ENCODE measurements at regions not wholly inside any gene's neighbourhood (a gene's known extent, or its start where the extent isn't known, plus 50 kb on each side); places are given as distances from the start of the nearest gene placed in this dataset.

GRCh38 chr1:112110031-112110430 lies 120.6 kb upstream of the KCND3 start:
- no peak overlapping the region for H3K4me3 ChIP-seq (ENCODE audit: low read length, poor library complexity, severe bottlenecking)
- no peaks in the 10 kb centered on the region for H3K36me3 ChIP-seq (ENCODE audit: insufficient read depth, low read length)
- H3K79me2 ChIP-seq (ENCODE audit: insufficient read depth, low read length) = no peaks in the 10 kb centered on the region
- TF ChIP-seq EZH2phosphoT487 (IDR thresholded peaks at IDR 0.05; ENCODE audit: borderline replicate concordance) = no peak
- TF ChIP-seq CTCF (conservative IDR thresholded peaks at IDR 0.05; ENCODE audit: low read length) = no peak
- H3K27me3 ChIP-seq (ENCODE audit: insufficient read depth, low read length, poor library complexity, severe bottlenecking) = no peaks in the 10 kb centered on the region
- no peaks in the 10 kb centered on the region for H3K4me1 ChIP-seq (ENCODE audit: insufficient read depth, low read length, poor library complexity, severe bottlenecking)
- H3K4me2 ChIP-seq (ENCODE audit: low read depth, low read length, poor library complexity, severe bottlenecking) = no peak overlapping the region
- H3K9ac ChIP-seq (ENCODE audit: low read depth, low read length, poor library complexity, severe bottlenecking) = no peak overlapping the region
- no peaks in the 10 kb centered on the region for H3K9me2 ChIP-seq (replicated peaks; ENCODE audit: low read depth, low read length)
- no peaks in the 10 kb centered on the region for H3F3A ChIP-seq (ENCODE audit: low read depth)
- H3K9me3 ChIP-seq (ENCODE audit: insufficient read depth, low read depth, low read length) = no peaks in the 10 kb centered on the region
- H4K20me1 ChIP-seq (ENCODE audit: insufficient read depth, low read length, poor library complexity, severe bottlenecking) = no peaks in the 10 kb centered on the region
- H2AFZ ChIP-seq (ENCODE audit: low read length) = no peak overlapping the region

DNA sequence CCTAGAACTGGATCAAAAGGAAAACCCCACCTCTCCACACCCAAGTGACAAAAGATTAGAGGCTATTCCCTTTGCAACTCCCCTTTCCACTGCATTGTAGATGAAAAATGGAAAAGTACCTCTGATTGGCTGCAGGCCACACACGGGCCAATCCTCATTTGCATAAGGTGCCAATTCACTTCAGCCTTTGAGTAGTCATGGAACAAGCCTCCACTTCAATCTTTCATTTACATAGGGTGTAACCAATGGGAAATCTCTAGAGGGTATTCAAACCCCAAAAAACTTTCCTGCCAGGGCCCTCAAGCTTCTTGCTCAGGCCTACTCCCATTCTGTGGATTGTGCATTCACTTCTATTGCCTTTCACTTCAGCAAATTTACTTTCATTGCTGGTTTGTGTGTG lies 122.3 kb upstream of the KCND3 start:
- Histone ChIP-seq H3K9me3 (ENCODE audit: insufficient read depth, low read depth, low read length) (no peaks in the 10 kb centered on the region), H3K9me2 (replicated peaks; ENCODE audit: low read depth, low read length) (no peaks in the 10 kb centered on the region), H3K36me3 (ENCODE audit: insufficient read depth, low read length) (no peaks in the 10 kb centered on the region), H3K9ac (ENCODE audit: low read depth, low read length, poor library complexity, severe bottlenecking) (no peak overlapping the region), H3F3A (ENCODE audit: low read depth) (no peaks in the 10 kb centered on the region), H3K4me2 (ENCODE audit: low read depth, low read length, poor library complexity, severe bottlenecking) (no peak overlapping the region), H3K4me3 (ENCODE audit: low read length, poor library complexity, severe bottlenecking) (no peak overlapping the region), H3K4me1 (ENCODE audit: insufficient read depth, low read length, poor library complexity, severe bottlenecking) (no peaks in the 10 kb centered on the region), H2AFZ (ENCODE audit: low read length) (no peak overlapping the region), H3K79me2 (ENCODE audit: insufficient read depth, low read length) (no peaks in the 10 kb centered on the region), H3K27me3 (ENCODE audit: insufficient read depth, low read length, poor library complexity, severe bottlenecking) (no peaks in the 10 kb centered on the region), H4K20me1 (ENCODE audit: insufficient read depth, low read length, poor library complexity, severe bottlenecking) (no peaks in the 10 kb centered on the region)
- no peak for TF ChIP-seq CTCF (conservative IDR thresholded peaks at IDR 0.05; ENCODE audit: low read length)
- no peak for TF ChIP-seq EZH2phosphoT487 (IDR thresholded peaks at IDR 0.05; ENCODE audit: borderline replicate concordance)

DNA sequence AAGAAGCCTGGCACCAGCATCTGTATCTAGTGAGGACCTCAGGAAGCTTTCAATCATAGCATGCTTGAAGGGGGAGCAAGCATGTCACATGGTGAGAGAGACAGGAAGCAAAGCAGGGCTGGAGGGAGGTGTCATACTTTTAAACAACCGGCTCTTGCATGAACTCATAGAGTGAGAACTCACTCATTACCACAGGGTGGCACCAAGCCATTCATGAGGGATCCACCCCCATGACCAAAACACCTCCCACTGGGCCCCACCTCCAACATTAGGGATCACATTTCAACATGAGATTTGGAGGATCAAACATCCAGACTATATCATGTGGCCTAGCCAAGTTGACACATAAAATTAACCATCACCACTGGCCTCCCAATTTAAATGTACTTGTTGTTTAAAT lies 125.1 kb upstream of the KCND3 start:
- H3K9me3 ChIP-seq (ENCODE audit: insufficient read depth, low read depth, low read length) = no peaks in the 10 kb centered on the region
- no peaks in the 10 kb centered on the region for H3K36me3 ChIP-seq (ENCODE audit: insufficient read depth, low read length)
- no peak overlapping the region for H2AFZ ChIP-seq (ENCODE audit: low read length)
- no peaks in the 10 kb centered on the region for H3K9me2 ChIP-seq (replicated peaks; ENCODE audit: low read depth, low read length)
- no peak for TF ChIP-seq EZH2phosphoT487 (IDR thresholded peaks at IDR 0.05; ENCODE audit: borderline replicate concordance)
- no peak for TF ChIP-seq CTCF (conservative IDR thresholded peaks at IDR 0.05; ENCODE audit: low read length)
- no peaks in the 10 kb centered on the region for H3F3A ChIP-seq (ENCODE audit: low read depth)
- no peaks in the 10 kb centered on the region for H4K20me1 ChIP-seq (ENCODE audit: insufficient read depth, low read length, poor library complexity, severe bottlenecking)
- H3K4me2 ChIP-seq (ENCODE audit: low read depth, low read length, poor library complexity, severe bottlenecking) = no peak overlapping the region
- H3K79me2 ChIP-seq (ENCODE audit: insufficient read depth, low read length) = no peaks in the 10 kb centered on the region
- no peaks in the 10 kb centered on the region for H3K4me1 ChIP-seq (ENCODE audit: insufficient read depth, low read length, poor library complexity, severe bottlenecking)
- H3K9ac ChIP-seq (ENCODE audit: low read depth, low read length, poor library complexity, severe bottlenecking) = no peak overlapping the region
- H3K4me3 ChIP-seq (ENCODE audit: low read length, poor library complexity, severe bottlenecking) = no peak overlapping the region
- no peaks in the 10 kb centered on the region for H3K27me3 ChIP-seq (ENCODE audit: insufficient read depth, low read length, poor library complexity, severe bottlenecking)
